ENCODE measurements at regions not wholly inside any gene's neighbourhood (a gene's known extent, or its start where the extent isn't known, plus 50 kb on each side); places are given as distances from the start of the nearest gene placed in this dataset.
"Not testable (repeated sequence)": the region's sequence is repeated elsewhere in the genome, so short reads cannot be mapped to it uniquely, and the experiment has no call there.

DNA sequence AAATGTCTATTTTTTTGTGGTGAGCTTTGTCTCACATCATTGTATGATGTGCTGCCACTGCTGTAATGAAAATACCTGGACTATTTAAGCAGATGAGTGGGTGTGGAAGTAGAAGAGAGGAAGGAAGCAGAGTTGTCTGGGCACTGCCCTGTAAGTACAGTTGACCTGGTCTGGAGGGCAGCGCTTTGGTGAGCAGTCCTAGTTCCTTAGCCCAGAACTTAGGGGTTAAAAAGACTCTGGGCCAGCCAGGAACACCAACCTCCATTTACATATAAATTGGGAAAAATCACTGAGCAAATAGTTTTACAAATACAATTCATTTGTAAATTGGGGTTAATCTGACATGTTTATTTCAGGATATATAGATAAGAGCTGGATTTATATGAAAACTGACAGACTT, 347.1 kb upstream of the FAT1 start:
- no peak for FAIRE-seq

- no peak for FAIRE-seq
These were observed 348.4 kb upstream of the FAT1 start for GRCh38 chr4:187071946-187072600.

GRCh38 chr4:187073820-187074219, 350.2 kb upstream of the FAT1 start:
- no peak for FAIRE-seq

- no peak for FAIRE-seq
These were observed 351.9 kb upstream of the FAT1 start for GRCh38 chr4:187075514-187075913.

DNA sequence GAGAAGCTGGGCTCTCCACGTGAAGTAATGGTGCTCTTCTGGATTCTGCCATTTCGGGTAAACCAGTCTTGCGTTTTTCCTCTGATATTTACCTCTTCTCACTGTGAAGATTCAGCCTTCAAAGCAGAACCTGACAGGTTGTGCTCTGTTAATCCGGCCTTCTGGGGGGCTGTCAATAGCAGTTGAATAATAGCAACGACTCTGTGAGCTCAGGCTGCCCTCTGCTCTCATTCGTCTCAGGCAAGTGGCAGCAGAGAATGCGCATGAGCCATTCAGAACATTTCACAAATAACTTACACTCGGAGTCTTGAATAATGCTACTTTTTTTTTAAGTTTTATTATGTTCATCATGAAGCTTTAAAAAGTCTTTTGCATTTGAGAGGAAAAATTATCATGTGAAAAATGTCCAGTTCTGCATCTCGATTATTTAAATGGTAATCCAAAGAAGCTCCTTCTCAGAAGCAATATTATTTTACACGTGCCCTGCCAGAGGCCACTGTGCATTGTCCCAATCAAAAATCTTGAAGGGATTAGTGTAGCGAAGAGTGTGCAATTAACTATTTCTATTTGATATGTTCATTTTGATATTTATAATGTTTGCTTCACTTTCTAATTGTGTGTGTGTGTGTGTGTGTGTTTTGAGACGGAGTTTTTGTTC, 354.2 kb upstream of the FAT1 start:
- FAIRE-seq, result no peak

GRCh38 chr4:187084701-187085100, 361.0 kb upstream of the FAT1 start:
- FAIRE-seq, result no peak

DNA sequence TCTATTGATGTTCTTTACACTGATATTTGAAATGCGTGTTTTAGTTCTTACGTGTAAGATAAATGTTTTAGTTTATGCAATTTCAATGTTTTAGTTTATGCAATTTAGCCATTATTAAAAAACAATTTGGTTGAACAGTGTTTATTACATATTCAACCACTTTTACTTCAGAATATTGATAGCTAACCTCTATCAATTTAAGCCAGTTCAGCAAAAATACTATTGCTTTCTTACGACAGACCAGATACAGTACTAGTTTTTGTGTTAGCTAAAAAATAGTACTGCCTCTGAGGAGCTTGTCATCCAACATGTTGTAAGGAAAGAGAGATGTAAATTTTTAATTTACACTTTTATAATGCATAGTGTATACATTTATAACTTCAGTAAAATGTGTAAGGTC, 361.7 kb upstream of the FAT1 start:
- no peak for FAIRE-seq

- no peak for FAIRE-seq
These were observed 362.5 kb upstream of the FAT1 start for GRCh38 chr4:187086151-187086550.

DNA sequence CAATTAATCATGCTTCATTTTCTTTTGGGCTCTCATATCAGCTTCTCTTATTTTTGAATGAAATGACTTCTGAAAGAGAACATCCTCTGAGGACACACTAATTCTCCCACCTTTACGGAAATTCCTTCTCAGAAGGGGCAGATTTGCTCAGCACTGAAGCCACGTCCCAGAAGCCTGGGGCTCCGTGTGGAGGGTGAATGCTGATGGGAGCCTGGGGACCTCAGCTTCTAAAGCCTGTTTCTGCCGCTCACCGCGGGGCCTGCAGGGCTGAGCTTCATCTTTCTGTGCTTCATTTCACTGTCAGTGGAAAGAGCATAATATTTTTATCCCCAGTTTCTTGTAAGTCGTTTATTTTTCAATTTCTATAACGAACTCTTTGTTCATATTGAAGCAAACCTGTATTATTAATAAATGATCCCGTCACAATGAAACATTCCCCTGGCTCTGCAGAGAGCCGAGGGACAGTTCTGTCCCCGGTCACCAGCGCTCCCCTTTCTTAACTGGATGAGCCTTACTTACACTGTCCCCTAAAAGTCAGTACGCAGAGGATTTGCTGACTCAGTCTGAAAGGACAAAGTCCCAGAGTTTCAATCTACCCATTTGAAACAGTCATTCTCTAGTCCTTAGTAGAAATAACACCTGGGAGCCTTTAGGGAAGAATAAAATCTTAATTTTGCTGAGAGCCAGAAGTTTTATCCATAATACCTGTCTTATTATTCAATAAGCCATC, 364.6 kb upstream of the FAT1 start:
- FAIRE-seq, result no peak

DNA sequence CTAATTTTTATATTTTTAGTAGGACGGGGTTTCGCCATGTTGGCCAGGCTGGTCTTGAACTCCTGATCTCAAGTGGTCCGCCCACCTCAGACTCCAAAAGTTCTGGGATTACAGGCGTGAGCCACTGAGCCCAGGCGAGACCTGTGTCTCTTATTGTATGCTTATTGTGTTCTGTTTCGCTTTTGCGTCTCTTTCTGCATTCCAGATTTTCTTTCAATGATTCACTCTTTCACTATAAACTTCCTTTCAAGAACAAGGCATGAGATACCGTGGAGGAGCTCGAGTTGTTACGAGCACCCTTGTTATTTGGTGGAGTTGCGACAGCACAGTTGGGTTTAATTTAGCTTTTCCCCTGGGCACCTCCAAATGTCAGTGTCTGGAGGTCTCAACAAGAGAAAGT, 366.7 kb upstream of the FAT1 start:
- FAIRE-seq, result no peak

DNA sequence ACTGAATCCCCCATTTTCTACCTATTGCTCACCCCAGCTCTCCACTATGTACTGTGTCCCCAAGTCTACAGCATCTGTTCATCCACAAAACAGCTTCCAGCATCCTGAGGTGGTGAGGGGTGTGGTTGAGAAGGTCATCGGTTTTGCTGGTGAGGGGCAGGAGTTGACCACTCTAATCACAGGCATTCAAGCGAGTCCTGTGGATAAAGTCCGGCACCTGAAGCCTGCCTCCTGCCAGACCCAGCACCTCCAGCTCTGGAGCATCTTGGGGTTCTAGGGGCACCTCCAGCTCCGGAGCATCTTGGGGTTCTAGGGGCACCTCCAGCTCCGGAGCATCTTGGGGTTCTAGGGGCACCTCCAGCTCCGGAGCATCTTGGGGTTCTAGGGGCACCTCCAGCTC, 367.2 kb upstream of the FAT1 start:
- not testable (repeated sequence) for FAIRE-seq

- FAIRE-seq, result no peak
These were observed 370.5 kb upstream of the FAT1 start for GRCh38 chr4:187094144-187094543.

GRCh38 chr4:187098429-187098828, 374.8 kb upstream of the FAT1 start:
- FAIRE-seq, result no peak

DNA sequence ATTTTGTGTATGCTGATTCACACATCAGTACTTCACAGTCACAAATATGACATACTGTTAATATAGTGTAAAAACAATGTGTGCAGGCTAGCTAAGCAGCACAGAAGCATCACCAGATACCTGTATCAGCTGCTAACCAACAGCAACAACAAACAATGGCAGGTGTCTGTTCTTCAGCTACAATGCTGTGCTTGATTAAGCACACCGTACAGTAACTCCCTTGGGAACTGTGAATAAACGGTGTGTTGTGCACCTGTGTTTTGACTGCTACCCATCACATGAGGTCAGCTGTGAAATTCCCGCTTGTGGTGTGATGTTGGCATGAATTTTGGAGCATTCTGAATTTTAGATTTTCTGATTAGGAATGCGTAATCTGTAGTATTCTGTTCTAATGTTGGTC, 379.7 kb upstream of the FAT1 start:
- no peak for FAIRE-seq

- no peak for FAIRE-seq
These were observed 385.2 kb upstream of the FAT1 start for GRCh38 chr4:187108845-187109244.

DNA sequence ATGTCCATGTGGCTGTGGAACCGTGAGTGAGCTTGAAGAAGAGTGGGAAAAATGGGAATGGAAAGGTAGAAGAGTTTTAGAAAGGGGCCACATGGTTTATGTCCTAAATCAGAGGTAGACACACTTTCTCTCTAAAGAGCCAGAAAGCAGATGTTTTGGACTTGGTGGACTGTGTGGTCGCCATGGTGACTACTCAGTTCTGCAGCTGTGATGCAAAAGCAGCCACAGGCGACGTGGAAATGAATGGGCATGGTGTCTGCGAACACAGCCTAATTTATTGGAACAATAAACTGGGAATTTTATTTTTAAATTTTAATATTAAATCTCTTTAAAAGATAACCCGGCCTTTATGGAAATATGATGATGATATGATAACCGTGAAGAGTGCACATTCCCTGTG, 386.0 kb upstream of the FAT1 start:
- FAIRE-seq, result no peak

- no peak for FAIRE-seq
These were observed 394.5 kb upstream of the FAT1 start for GRCh38 chr4:187118166-187118565.

- FAIRE-seq, result no peak
These were observed 395.0 kb upstream of the FAT1 start for GRCh38 chr4:187118602-187119120.

DNA sequence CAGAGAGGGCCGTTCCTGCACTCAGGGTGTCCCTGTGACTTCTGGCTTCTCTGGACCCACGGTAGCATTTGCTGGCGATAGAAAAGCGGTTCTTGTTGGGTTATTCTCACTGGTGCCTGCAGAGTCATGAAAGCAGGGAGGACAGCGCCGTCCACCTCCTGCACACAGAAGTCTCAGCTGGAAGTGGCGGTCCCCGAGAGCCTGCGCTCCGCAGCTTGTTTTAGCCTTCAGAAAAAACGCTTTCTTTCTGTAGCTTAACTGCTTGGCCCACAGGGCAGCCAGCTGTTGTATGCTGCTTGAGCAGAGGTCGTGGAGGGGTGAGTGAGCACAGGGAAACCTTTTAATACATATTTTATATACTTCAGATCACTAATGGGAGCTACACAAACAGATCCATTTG, 400.7 kb upstream of the FAT1 start:
- no peak for FAIRE-seq

- no peak for FAIRE-seq
These were observed 401.4 kb upstream of the FAT1 start for GRCh38 chr4:187125062-187125461.

DNA sequence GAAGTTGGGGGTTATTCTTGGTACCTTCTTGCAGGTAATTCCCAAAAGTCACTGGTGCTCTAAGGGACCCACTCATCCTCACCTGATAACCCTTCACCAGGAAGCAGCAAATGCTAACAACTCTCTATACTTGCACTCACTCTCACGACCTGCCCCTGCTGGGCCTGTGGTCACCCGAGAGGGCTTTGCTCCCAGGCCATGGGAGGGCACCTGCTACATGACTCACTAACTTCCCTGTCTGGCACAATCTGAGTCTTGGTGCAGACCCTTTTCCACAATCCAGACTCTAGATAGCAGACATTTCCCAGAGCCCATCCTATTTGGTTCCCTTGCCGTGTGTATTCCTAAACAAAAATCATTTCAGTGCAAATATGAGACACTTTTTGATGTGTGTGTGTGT, 403.8 kb upstream of the FAT1 start:
- no peak for FAIRE-seq

DNA sequence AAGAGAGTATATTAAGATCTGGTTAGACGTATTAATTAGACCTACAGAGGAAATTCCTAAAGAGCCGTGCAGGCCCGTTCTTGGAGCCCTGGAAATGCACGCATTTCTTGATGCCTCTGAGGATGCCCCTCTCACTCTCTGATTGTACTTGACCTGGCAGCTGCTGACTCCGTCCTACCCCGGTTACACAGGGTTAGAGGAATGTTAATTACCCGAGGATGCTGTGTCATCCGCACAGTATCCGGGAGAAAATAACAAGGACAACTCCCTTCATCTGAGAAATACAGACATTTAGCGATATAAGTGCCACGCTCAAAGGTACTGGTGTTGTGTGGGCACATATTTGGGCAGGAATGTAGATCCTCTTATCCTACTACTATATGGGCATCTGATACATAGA, 404.6 kb upstream of the FAT1 start:
- FAIRE-seq, result no peak

- no peak for FAIRE-seq
These were observed 405.3 kb upstream of the FAT1 start for GRCh38 chr4:187128976-187129375.

- not testable (repeated sequence) for FAIRE-seq
These were observed 408.2 kb upstream of the FAT1 start for GRCh38 chr4:187131826-187132225.

Measured in endometrium (tissue), 2 donors.